ENCODE measurements at regions not wholly inside any gene's neighbourhood (a gene's known extent, or its start where the extent isn't known, plus 50 kb on each side); places are given as distances from the start of the nearest gene placed in this dataset.

DNA sequence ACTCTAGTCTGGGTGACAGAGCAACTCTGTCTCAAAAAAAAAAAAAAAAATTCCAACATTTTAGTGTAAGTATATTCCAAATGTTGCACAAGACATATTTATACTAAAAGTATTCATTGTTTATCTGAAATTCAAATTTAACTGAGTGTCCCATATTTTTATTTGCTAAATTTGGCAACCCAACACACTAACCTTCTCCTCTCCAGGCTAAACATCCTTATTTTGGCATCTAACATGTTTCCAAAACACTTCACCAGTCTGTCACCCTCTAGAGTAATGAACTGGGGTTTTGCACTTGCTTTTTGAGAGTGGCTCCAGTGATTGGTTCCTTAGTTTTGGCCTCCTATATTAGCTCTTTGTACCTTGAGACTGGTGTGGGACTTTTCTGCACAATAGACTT is 243.4 kb upstream of the SALL1 start:
- intact Hi-C loops (cut with DNase I), result no loop called here
- Histone ChIP-seq H3K4me3 (ENCODE audit: low read length in 3 of 3) (no peak overlapping the region), H3K27ac (ENCODE audit: low read depth in 2 of 2, low read length in 2 of 2) (no peak overlapping the region), H3K36me3 (ENCODE audit: control insufficient read depth in 2 of 3, insufficient read depth in 3 of 3, low read length in 3 of 3) (no peaks in the 10 kb centered on the region), H3K9me3 (ENCODE audit: control insufficient read depth in 2 of 3, insufficient read depth in 1 of 3, low read length in 3 of 3) (peaks cover 0 to 5% (median 0%) of the 10 kb centered on the region in 3 donors), H3K4me1 (ENCODE audit: control insufficient read depth in 2 of 3, insufficient read depth in 2 of 3, low read depth in 1 of 3, low read length in 3 of 3) (peaks cover 0 to 3% (median 0%) of the 10 kb centered on the region in 3 donors), H3K9ac (ENCODE audit: low read length in 3 of 3) (no peak overlapping the region), H3K27me3 (ENCODE audit: control insufficient read depth, insufficient read depth, low read length) (no peaks in the 10 kb centered on the region)
- FAIRE-seq, result no peak
- DNase-seq, result no peak
- TF ChIP-seq CTCF (IDR thresholded peaks at IDR 0.05; ENCODE audit: borderline replicate concordance, extremely low read depth, insufficient read depth), result no peak

- no peaks in the 10 kb centered on the region for H3K27me3 ChIP-seq (ENCODE audit: control insufficient read depth, insufficient read depth, low read length)
- H3K36me3 ChIP-seq (ENCODE audit: control insufficient read depth in 2 of 3, insufficient read depth in 3 of 3, low read length in 3 of 3), result no peaks in the 10 kb centered on the region
- H3K27ac ChIP-seq (ENCODE audit: low read depth in 2 of 2, low read length in 2 of 2), result no peak overlapping the region
- TF ChIP-seq CTCF (IDR thresholded peaks at IDR 0.05; ENCODE audit: borderline replicate concordance, extremely low read depth, insufficient read depth), result no peak
- no peak for FAIRE-seq
- no peak for DNase-seq
- peaks cover 0 to 13% (median 0%) of the 10 kb centered on the region in 3 donors for H3K9me3 ChIP-seq (ENCODE audit: control insufficient read depth in 2 of 3, insufficient read depth in 1 of 3, low read length in 3 of 3)
- no peak overlapping the region for H3K9ac ChIP-seq (ENCODE audit: low read length in 3 of 3)
- H3K4me3 ChIP-seq (ENCODE audit: low read length in 3 of 3), result no peak overlapping the region
- H3K4me1 ChIP-seq (ENCODE audit: control insufficient read depth in 2 of 3, insufficient read depth in 2 of 3, low read depth in 1 of 3, low read length in 3 of 3), result peaks cover 0 to 3% (median 0%) of the 10 kb centered on the region in 3 donors
- intact Hi-C loops (cut with DNase I), result no loop called here
These were observed 242.4 kb upstream of the SALL1 start for GRCh38 chr16:51393381-51394005.

DNA sequence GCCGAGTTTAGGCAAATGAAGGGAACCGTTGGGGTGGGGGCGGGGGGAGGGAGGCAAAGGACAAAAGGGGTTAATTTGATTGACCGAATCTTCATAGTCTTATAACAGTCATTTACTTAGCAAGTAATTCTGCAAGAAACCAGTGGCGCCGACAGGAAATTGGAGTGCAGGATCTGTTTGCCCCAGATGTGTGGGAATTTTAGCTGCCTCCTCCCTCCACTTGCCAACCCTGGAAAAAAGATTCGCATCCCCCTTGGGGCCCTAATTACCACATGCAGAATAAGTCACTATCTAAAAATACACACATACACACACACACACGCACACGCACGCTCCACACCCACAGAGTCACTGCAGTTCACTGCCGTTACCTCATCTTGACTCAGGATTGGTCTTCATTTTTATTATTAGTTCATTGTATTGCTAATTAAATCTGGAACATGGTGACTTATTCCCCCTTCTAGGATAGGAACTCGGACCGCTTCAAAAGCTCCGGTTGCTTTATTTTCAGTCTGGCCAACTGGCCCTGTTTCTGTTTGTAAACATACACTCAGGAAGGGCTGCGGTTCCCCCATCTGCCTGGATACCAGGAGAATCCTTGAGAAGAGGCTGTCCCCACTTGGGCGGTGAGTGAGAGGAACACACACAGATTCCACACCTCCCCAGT is 241.6 kb upstream of the SALL1 start:
- FAIRE-seq, result no peak
- Histone ChIP-seq H3K36me3 (ENCODE audit: control insufficient read depth in 2 of 3, insufficient read depth in 3 of 3, low read length in 3 of 3) (no peaks in the 10 kb centered on the region), H3K9ac (ENCODE audit: low read length in 3 of 3) (no peak overlapping the region), H3K27ac (ENCODE audit: low read depth in 2 of 2, low read length in 2 of 2) (no peak overlapping the region), H3K4me3 (ENCODE audit: low read length in 3 of 3) (no peak overlapping the region), H3K27me3 (ENCODE audit: control insufficient read depth, insufficient read depth, low read length) (no peaks in the 10 kb centered on the region), H3K9me3 (ENCODE audit: control insufficient read depth in 2 of 3, insufficient read depth in 1 of 3, low read length in 3 of 3) (peaks cover 0 to 13% (median 0%) of the 10 kb centered on the region in 3 donors), H3K4me1 (ENCODE audit: control insufficient read depth in 2 of 3, insufficient read depth in 2 of 3, low read depth in 1 of 3, low read length in 3 of 3) (peaks cover 0 to 3% (median 0%) of the 10 kb centered on the region in 3 donors)
- peak in 3 of 5 donors; percentile 59 to 69 (median 64) for DNase-seq
- no peak for TF ChIP-seq CTCF (IDR thresholded peaks at IDR 0.05; ENCODE audit: borderline replicate concordance, extremely low read depth, insufficient read depth)
- intact Hi-C loops (cut with DNase I), result no loop called here
